ENCODE measurements at regions not wholly inside any gene's neighbourhood (a gene's known extent, or its start where the extent isn't known, plus 50 kb on each side); places are given as distances from the start of the nearest gene placed in this dataset.

GRCh38 chr12:70982286-70982685 lies 61.7 kb upstream of the PTPRR start:
- TF ChIP-seq CTCF (optimal IDR thresholded peaks at IDR 0.05 in 1 of 3, IDR thresholded peaks at IDR 0.05 in 1 of 3, conservative IDR thresholded peaks at IDR 0.05 in 1 of 3; ENCODE audit: extremely low read depth in 1 of 3, insufficient read depth in 2 of 3, low read length in 3 of 3) (no peak), EZH2 (IDR thresholded peaks at IDR 0.05; ENCODE audit: low read length) (no peak)

Measured in keratinocyte (primary cell).